ENCODE measurements at regions not wholly inside any gene's neighbourhood (a gene's known extent, or its start where the extent isn't known, plus 50 kb on each side); places are given as distances from the start of the nearest gene placed in this dataset.

GRCh38 chr15:46647046-46647445 lies 1012.2 kb downstream of the SQOR start:
- DNase-seq (ENCODE audit: low spot score): no peak

- DNase-seq (ENCODE audit: low spot score): no peak
Observed at GRCh38 chr15:46652266-46652665, 1017.4 kb downstream of the SQOR start.

GRCh38 chr15:46654993-46655392 lies 1020.2 kb downstream of the SQOR start:
- no peak for DNase-seq (ENCODE audit: low spot score)

- no peak for DNase-seq (ENCODE audit: low spot score)
Observed at GRCh38 chr15:46660096-46660842, 1025.4 kb downstream of the SQOR start.

GRCh38 chr15:46670258-46670657 lies 1035.4 kb downstream of the SQOR start:
- no peak for DNase-seq (ENCODE audit: low spot score)

GRCh38 chr15:46671336-46671735 lies 1036.5 kb downstream of the SQOR start:
- no peak for DNase-seq (ENCODE audit: low spot score)

- no peak for DNase-seq (ENCODE audit: low spot score)
Observed at GRCh38 chr15:46672041-46672440, 1037.2 kb downstream of the SQOR start.

- DNase-seq (ENCODE audit: low spot score): no peak
Observed at GRCh38 chr15:46676233-46677206, 1040.8 kb upstream of the SEMA6D start.

GRCh38 chr15:46677491-46677890 lies 1039.8 kb upstream of the SEMA6D start:
- DNase-seq (ENCODE audit: low spot score): no peak

GRCh38 chr15:46681901-46682300 lies 1035.4 kb upstream of the SEMA6D start:
- no peak for DNase-seq (ENCODE audit: low spot score)

- no peak for DNase-seq (ENCODE audit: low spot score)
Observed at GRCh38 chr15:46682969-46683791, 1034.1 kb upstream of the SEMA6D start.

GRCh38 chr15:46685096-46685495 lies 1032.2 kb upstream of the SEMA6D start:
- no peak for DNase-seq (ENCODE audit: low spot score)

- no peak for DNase-seq (ENCODE audit: low spot score)
Observed at GRCh38 chr15:46685681-46686080, 1031.6 kb upstream of the SEMA6D start.

GRCh38 chr15:46696281-46696680 lies 1021.0 kb upstream of the SEMA6D start:
- DNase-seq (ENCODE audit: low spot score): no peak

GRCh38 chr15:46701346-46701745 lies 1016.0 kb upstream of the SEMA6D start:
- no peak for DNase-seq (ENCODE audit: low spot score)

GRCh38 chr15:46701896-46702295 lies 1015.4 kb upstream of the SEMA6D start:
- no peak for DNase-seq (ENCODE audit: low spot score)

- no peak for DNase-seq (ENCODE audit: low spot score)
Observed at GRCh38 chr15:46703020-46703861, 1014.1 kb upstream of the SEMA6D start.

GRCh38 chr15:46703871-46704637 lies 1013.3 kb upstream of the SEMA6D start:
- DNase-seq (ENCODE audit: low spot score): no peak

GRCh38 chr15:46707452-46707851 lies 1009.9 kb upstream of the SEMA6D start:
- DNase-seq (ENCODE audit: low spot score): no peak

- DNase-seq (ENCODE audit: low spot score): no peak
Observed at GRCh38 chr15:46708226-46708625, 1009.1 kb upstream of the SEMA6D start.
